Pancreas (tissue), 10 donors: ENCODE measurements at regions not wholly inside any gene's neighbourhood (a gene's known extent, or its start where the extent isn't known, plus 50 kb on each side); places are given as distances from the start of the nearest gene placed in this dataset.

Experiments used
- ATAC-seq, 4 donors: fragments of 200-7000 bp; cut with Tn5 transposase; one replicate each; pipeline versions ENCODE4 v1.8.0 to v1.9.1; 2020; ENCODE audit warnings: mild to moderate bottlenecking in 4 of 4, moderate library complexity in 4 of 4
- DNase-seq, 6 donors: peaks; one replicate each; pipeline ENCODE4 v3.0.0-alpha.2; 2020
- FAIRE-seq: peaks from 2 replicates; lab custom pipeline; 2012; peaks lifted over from hg19 to GRCh38; lab: Jason Lieb, UNC
- H3K27ac ChIP-seq, 4 donors: fragments of 200-600 bp; sonication (generic); 1 replicate in 3 of 4; 2 replicates in 1 of 4; pipeline versions ENCODE4 v1.5.0 to v1.8.0; 2020
- H3K27me3 ChIP-seq, 4 donors: fragments of 200-600 bp; one replicate each; pipeline ENCODE4 v1.8.0; 2021
- H3K36me3 ChIP-seq, 3 donors: fragments of 200-600 bp; sonication (generic) in 1 of 3; one replicate each; pipeline versions ENCODE4 v1.5.0 to v1.8.0; 2020 to 2021
- H3K4me1 ChIP-seq, 3 donors: fragments of 200-600 bp; one replicate each; pipeline ENCODE4 v1.8.0; 2021
- H3K4me3 ChIP-seq, 4 donors: fragments of 200-600 bp; sonication (generic) in 2 of 4; one replicate each; pipeline versions ENCODE4 v1.5.0 to v1.8.0; 2020 to 2021
- H3K9me3 ChIP-seq, 4 donors: fragments of 200-600 bp; one replicate each; pipeline ENCODE4 v1.8.0; 2021
- WGBS, 2 donors: extraction: QIAGEN DNeasy Blood & Tissue Kit; methylation state at CpG; one replicate each; pipeline ENCODE4 v1.1.7; 2013; 5-methylcytosine and 5-hydroxymethylcytosine counted together
- intact Hi-C, 3 donors: fragments of 100-400 bp; cut with DNase I; formaldehyde crosslinking; loops; one replicate each; pipeline versions ENCODE4 v1.11.1 to v1.14.2; 2022
- TF ChIP-seq, protein P1 (sequence below), 4 donors: fragments of 200-600 bp; sonication (generic) in 3 of 4; IDR thresholded peaks; one replicate each; pipeline versions ENCODE4 v1.5.0 to v1.8.0; 2021; ENCODE audit warnings: antibody characterized with exemption in 4 of 4
- donor health status: healthy with polysubstance abuse.
- donor health status: DM: no; HTN: no; CAD: no; lungs with moderate emphysema.
- donor health status: DM: no; HTN: no; CAD: no.
- donor health status: control.
- donor health status: control.
- donor health status: Bipolar disorder and iron deficiency.
- donor health status: DM: yes; HTN: yes; CAD: no.
- donor health status: DM: no; HTN: no; CAD: no.
- donor health status: DM: no; HTN: no; CAD: no.
- donor health status: DM: yes; HTN: yes; CAD: no.

DNA sequence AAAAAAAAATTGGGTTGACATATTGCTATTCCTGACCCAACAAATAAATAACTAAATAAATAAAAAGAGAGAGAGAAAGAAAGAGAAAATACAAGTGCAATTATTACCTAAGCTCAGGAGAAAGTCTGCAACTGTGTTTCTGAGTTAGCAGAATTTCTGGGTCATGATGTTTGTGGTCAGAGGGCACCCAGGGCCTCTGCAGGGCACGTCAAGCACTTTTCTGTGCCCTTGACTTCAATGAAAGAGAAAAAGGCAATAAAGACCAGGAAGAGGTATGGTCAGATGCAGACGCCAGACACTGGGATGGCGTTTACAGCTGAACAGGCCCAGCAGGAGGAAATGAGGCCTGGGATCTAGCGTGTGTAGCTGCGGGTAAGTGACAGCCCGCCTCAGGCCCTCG lies 160.9 kb upstream of the GDF10 start:
- WGBS, 2 donors, result 78 to 85% methylated on average over 7 of the region's 7 CpGs
- Histone ChIP-seq H3K4me3 (no peak overlapping the region), H3K27me3 (no peaks in the 10 kb centered on the region), H3K4me1 (no peaks in the 10 kb centered on the region), H3K9me3 (no peaks in the 10 kb centered on the region), H3K27ac (no peak overlapping the region), H3K36me3 (no peaks in the 10 kb centered on the region)
- intact Hi-C loops, result no loop called here
- no peak for ATAC-seq
- FAIRE-seq, result no peak
- DNase-seq, result no peak
- TF ChIP-seq, protein P1, sequence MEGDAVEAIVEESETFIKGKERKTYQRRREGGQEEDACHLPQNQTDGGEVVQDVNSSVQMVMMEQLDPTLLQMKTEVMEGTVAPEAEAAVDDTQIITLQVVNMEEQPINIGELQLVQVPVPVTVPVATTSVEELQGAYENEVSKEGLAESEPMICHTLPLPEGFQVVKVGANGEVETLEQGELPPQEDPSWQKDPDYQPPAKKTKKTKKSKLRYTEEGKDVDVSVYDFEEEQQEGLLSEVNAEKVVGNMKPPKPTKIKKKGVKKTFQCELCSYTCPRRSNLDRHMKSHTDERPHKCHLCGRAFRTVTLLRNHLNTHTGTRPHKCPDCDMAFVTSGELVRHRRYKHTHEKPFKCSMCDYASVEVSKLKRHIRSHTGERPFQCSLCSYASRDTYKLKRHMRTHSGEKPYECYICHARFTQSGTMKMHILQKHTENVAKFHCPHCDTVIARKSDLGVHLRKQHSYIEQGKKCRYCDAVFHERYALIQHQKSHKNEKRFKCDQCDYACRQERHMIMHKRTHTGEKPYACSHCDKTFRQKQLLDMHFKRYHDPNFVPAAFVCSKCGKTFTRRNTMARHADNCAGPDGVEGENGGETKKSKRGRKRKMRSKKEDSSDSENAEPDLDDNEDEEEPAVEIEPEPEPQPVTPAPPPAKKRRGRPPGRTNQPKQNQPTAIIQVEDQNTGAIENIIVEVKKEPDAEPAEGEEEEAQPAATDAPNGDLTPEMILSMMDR (IDR thresholded peaks at IDR 0.05), result no peak

DNA sequence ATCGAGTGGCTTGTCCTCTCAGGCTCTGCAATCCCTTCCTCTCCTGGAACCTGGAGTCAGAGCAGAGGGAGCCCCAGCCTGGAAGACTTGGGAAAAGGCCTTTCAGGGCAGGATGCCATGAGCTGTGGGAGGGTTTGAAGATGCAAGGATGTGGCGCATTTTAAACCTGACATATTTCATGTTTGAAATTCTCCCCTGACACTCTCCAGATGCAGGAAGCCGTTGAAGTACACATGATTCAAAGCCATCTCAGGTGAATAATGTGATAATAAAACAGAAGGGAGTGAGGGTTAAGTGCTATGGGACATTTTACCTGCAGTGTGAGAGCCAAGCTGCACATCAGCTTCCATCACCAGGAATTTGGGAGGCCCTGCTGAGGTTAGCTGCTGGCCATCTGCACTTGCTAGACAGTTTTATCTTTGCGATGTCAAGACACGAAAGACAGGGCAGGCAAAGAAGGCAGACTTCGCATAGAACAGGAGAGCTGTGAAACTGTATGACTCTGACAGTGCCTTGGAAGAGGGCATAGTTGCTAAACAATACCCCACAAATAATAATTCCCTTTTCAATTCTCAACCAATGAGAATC lies 159.1 kb upstream of the GDF10 start:
- intact Hi-C loops, result no loop called here
- H3K27ac ChIP-seq, result no peak overlapping the region
- TF ChIP-seq, protein P1 (IDR thresholded peaks at IDR 0.05), result no peak
- H3K4me1 ChIP-seq, result no peaks in the 10 kb centered on the region
- no peak for FAIRE-seq
- no peak for DNase-seq
- ATAC-seq, result no peak
- no peaks in the 10 kb centered on the region for H3K36me3 ChIP-seq
- no peaks in the 10 kb centered on the region for H3K27me3 ChIP-seq
- no peak overlapping the region for H3K4me3 ChIP-seq
- H3K9me3 ChIP-seq, result no peaks in the 10 kb centered on the region
- WGBS, 2 donors, result 75 to 80% methylated on average over 6 of the region's 6 CpGs

DNA sequence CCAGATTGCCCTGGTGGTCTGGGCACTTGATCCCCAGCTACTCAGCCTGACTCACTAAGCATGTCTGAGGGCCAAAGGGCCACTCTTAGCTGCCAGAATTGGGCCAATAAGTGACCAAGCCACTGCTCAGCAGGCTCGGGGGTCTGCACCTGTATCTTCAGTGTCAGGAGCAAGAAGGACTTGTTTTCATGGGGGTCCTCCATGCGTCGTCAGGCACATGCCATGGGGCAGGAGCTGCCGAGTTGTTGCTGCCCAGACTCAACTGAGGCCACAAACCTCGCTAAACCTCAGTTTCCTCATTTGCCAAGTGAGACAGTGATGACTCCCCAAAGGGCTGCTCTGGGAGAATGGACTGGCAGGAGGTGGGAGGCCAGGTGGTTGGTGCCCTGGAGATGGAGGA lies 158.6 kb upstream of the GDF10 start:
- no peaks in the 10 kb centered on the region for H3K4me1 ChIP-seq

DNA sequence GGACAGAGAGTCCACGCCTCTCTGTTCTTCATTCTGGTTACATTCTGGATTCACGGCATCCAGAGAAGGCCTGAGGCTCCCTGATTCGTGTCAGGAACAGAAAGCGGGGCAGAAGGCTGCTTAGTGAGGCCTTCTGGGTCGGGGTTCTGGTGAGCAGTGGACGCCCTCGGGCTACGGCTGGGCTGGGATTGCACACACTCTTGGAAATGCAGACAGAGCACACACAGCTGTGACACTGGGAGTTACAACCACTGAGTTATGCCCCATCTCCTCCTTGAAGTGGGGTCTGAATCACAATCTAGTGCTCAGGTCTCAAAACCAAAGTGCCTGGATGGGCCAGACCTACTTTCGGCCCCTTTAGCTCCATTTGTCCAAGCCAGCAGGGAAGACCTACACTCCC lies 156.9 kb upstream of the GDF10 start:
- Histone ChIP-seq H3K4me3 (no peak overlapping the region), H3K9me3 (no peaks in the 10 kb centered on the region), H3K36me3 (no peaks in the 10 kb centered on the region), H3K4me1 (no peaks in the 10 kb centered on the region), H3K27ac (no peak overlapping the region), H3K27me3 (no peaks in the 10 kb centered on the region)
- intact Hi-C loops, result no loop called here
- no peak for DNase-seq
- TF ChIP-seq, protein P1 (IDR thresholded peaks at IDR 0.05), result no peak
- no peak for ATAC-seq
- no peak for FAIRE-seq
- WGBS, 2 donors, result 82 to 83% methylated on average over 9 of the region's 9 CpGs

More for the DNA sequence above, 158.6 kb upstream of the GDF10 start:
- TF ChIP-seq, protein P1 (IDR thresholded peaks at IDR 0.05), result no peak
- Histone ChIP-seq H3K27me3 (no peaks in the 10 kb centered on the region), H3K4me3 (no peak overlapping the region), H3K9me3 (no peaks in the 10 kb centered on the region), H3K27ac (no peak overlapping the region), H3K36me3 (no peaks in the 10 kb centered on the region)
- intact Hi-C loops, result no loop called here
- FAIRE-seq, result no peak
- ATAC-seq, result no peak
- DNase-seq, result no peak
- 81 to 88% methylated on average over 5 of the region's 5 CpGs for WGBS, 2 donors

DNA sequence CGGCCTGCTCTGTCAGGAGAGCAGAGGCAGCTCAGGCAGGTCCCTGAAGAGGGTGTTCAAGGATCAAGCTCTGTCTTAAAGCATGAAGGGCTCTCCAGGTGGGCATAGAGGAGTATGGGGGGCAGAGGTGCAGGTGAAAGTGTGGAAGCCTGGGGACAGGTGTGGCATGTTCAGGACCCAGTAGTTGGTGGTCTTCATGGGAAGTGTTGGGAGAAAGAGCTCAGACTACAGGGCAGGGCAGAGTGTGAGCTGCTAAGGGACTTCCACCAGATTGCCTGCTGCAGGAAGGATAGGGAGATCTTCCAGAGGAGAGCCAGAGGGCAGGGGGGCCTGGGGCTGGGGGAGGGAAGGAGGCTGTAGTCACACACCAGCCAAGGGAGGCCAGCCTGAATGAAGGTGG lies 156.5 kb upstream of the GDF10 start:
- WGBS, 2 donors, result 75 to 78% methylated on average over 1 of the region's 1 CpG
- FAIRE-seq, result no peak
- Histone ChIP-seq H3K36me3 (no peaks in the 10 kb centered on the region), H3K27ac (no peak overlapping the region), H3K4me3 (no peak overlapping the region), H3K9me3 (no peaks in the 10 kb centered on the region), H3K4me1 (no peaks in the 10 kb centered on the region), H3K27me3 (no peaks in the 10 kb centered on the region)
- no peak for ATAC-seq
- intact Hi-C loops, result no loop called here
- TF ChIP-seq, protein P1 (IDR thresholded peaks at IDR 0.05), result no peak
- no peak for DNase-seq
